ENCODE measurements at regions not wholly inside any gene's neighbourhood (a gene's known extent, or its start where the extent isn't known, plus 50 kb on each side); places are given as distances from the start of the nearest gene placed in this dataset.
A peak's percentile ranks its signal among the peaks of the same experiment; 100 is the strongest.

GRCh38 chr2:150167711-150168110 lies 319.8 kb downstream of the RND3 start (continued):
- TF ChIP-seq RREB1 (CRISPR knock-in tag; IDR thresholded peaks at IDR 0.05): no peak
- peak; percentile 41 for TF ChIP-seq SMAD4 (CRISPR knock-in tag; conservative IDR thresholded peaks at IDR 0.05)
- TF ChIP-seq RAD51 (IDR thresholded peaks at IDR 0.05; ENCODE audit: borderline replicate concordance, low read depth): no peak
- TF ChIP-seq ZNF395 (CRISPR knock-in tag; IDR thresholded peaks at IDR 0.05): 0 out of 2 replicates have a peak, but pooled peaks have one; percentile 57
- no peak for TF ChIP-seq ZKSCAN1 (IDR thresholded peaks at IDR 0.05; ENCODE audit: low read depth, low read length)
- TF ChIP-seq TCF3 (CRISPR knock-in tag; IDR thresholded peaks at IDR 0.05): no peak
- TF ChIP-seq RB1 (IDR thresholded peaks at IDR 0.05; ENCODE audit: low read depth): no peak
- TF ChIP-seq MAFK (IDR thresholded peaks at IDR 0.05; ENCODE audit: low read length): no peak
- no peak for TF ChIP-seq ZNF707 (CRISPR knock-in tag; conservative IDR thresholded peaks at IDR 0.05)
- TF ChIP-seq ZBED1 (IDR thresholded peaks at IDR 0.05): no peak
- no peak for TF ChIP-seq NCOA2 (IDR thresholded peaks at IDR 0.05; ENCODE audit: partially characterized antibody in 2 of 2)
- peak; percentile 57 for TF ChIP-seq STAT5A (IDR thresholded peaks at IDR 0.05; ENCODE audit: borderline replicate concordance, low read length)
- no peak for TF ChIP-seq TSC22D4 (tag; IDR thresholded peaks at IDR 0.05)
- TF ChIP-seq ZNF696 (CRISPR knock-in tag; conservative IDR thresholded peaks at IDR 0.05): no peak
- no peak for TF ChIP-seq SMAD2 (IDR thresholded peaks at IDR 0.05; ENCODE audit: low read depth, low read length)
- TF ChIP-seq HSF4 (CRISPR knock-in tag; IDR thresholded peaks at IDR 0.05; ENCODE audit: borderline replicate concordance): no peak
- TF ChIP-seq ETV1 (tag; conservative IDR thresholded peaks at IDR 0.05; ENCODE audit: low read depth): peak; percentile 47; the same call in 1 of the 2 replicates
- 0 out of 2 replicates have a peak, but pooled peaks have one; percentile 4 for TF ChIP-seq SMAD3 (CRISPR knock-in tag; conservative IDR thresholded peaks at IDR 0.05)
- TF ChIP-seq ZNF668 (CRISPR knock-in tag; IDR thresholded peaks at IDR 0.05): no peak
- TF ChIP-seq SOX6 (IDR thresholded peaks at IDR 0.05): peak; percentile 78
- peak; percentile 81 for TF ChIP-seq SMARCE1 (IDR thresholded peaks at IDR 0.05)
- TF ChIP-seq MXI1 (IDR thresholded peaks at IDR 0.05; ENCODE audit: low read depth, low read length): no peak
- TF ChIP-seq ZNF217 (CRISPR knock-in tag; IDR thresholded peaks at IDR 0.05): no peak
- TF ChIP-seq TEAD2 (tag; IDR thresholded peaks at IDR 0.05): no peak
- no peak for TF ChIP-seq ZNF197 (CRISPR knock-in tag; IDR thresholded peaks at IDR 0.05; ENCODE audit: low read depth)
- TF ChIP-seq ZNF511 (CRISPR knock-in tag; IDR thresholded peaks at IDR 0.05): no peak

Measured in K562 (cell line).